Loucy (cell line): ENCODE measurements at regions not wholly inside any gene's neighbourhood (a gene's known extent, or its start where the extent isn't known, plus 50 kb on each side); places are given as distances from the start of the nearest gene placed in this dataset.

Source experiments
- H2AFZ ChIP-seq: fragments of 200-600 bp; sonication (generic); 2 replicates; pipeline ENCODE4 v1.6.0; 2016; ENCODE audit warnings: antibody characterized with exemption, mild to moderate bottlenecking, low read length, moderate library complexity
- H3F3A ChIP-seq: fragments of 200-600 bp; 2 replicates; pipeline ENCODE4 v1.6.0; 2016; ENCODE audit warnings: antibody characterized with exemption, low read depth, mild to moderate bottlenecking
- H3K27me3 ChIP-seq: fragments of 200-600 bp; sonication (generic); 2 replicates; pipeline ENCODE4 v1.6.1; 2014; ENCODE audit warnings: low read length, mild to moderate bottlenecking; ENCODE audit not compliant: insufficient read depth, poor library complexity, severe bottlenecking
- H3K36me3 ChIP-seq: fragments of 200-600 bp; sonication (generic); 2 replicates; pipeline ENCODE4 v1.6.1; 2016; ENCODE audit warnings: low read length; ENCODE audit not compliant: insufficient read depth
- H3K4me1 ChIP-seq: fragments of 200-600 bp; sonication (generic); 2 replicates; pipeline ENCODE4 v1.5.1; 2014; ENCODE audit warnings: low read length, mild to moderate bottlenecking; ENCODE audit not compliant: insufficient read depth, poor library complexity, severe bottlenecking
- H3K4me2 ChIP-seq: fragments of 200-600 bp; sonication (generic); 2 replicates; pipeline ENCODE4 v1.6.0; 2014; ENCODE audit warnings: antibody characterized with exemption, low read length, low read depth, mild to moderate bottlenecking; ENCODE audit not compliant: poor library complexity, severe bottlenecking
- H3K4me3 ChIP-seq: fragments of 200-600 bp; sonication (generic); 2 replicates; pipeline ENCODE4 v1.5.1; 2014; ENCODE audit warnings: low read length, mild to moderate bottlenecking, mixed read lengths; ENCODE audit not compliant: poor library complexity, severe bottlenecking
- H3K79me2 ChIP-seq: fragments of 200-600 bp; sonication (generic); 2 replicates; pipeline ENCODE4 v1.6.1; 2014; ENCODE audit warnings: low read length; ENCODE audit not compliant: insufficient read depth
- H3K9ac ChIP-seq: fragments of 200-600 bp; sonication (generic); 2 replicates; pipeline ENCODE4 v1.6.0; 2014; ENCODE audit warnings: mild to moderate bottlenecking, low read depth, low read length, moderate library complexity; ENCODE audit not compliant: poor library complexity, severe bottlenecking
- H3K9me2 ChIP-seq: fragments of 200-600 bp; sonication (generic); replicated peaks from 2 replicates; pipeline ENCODE4 v1.6.1; 2016; ENCODE audit warnings: low read depth, low read length, mixed read lengths
- H3K9me3 ChIP-seq: fragments of 200-600 bp; sonication (generic); 2 replicates; pipeline ENCODE4 v1.6.1; 2014; ENCODE audit warnings: mild to moderate bottlenecking, antibody characterized with exemption, low read length, low read depth; ENCODE audit not compliant: insufficient read depth
- H4K20me1 ChIP-seq: fragments of 200-600 bp; sonication (generic); 2 replicates; pipeline ENCODE4 v1.6.0; 2014; ENCODE audit warnings: antibody characterized with exemption, low read length, mild to moderate bottlenecking; ENCODE audit not compliant: insufficient read depth, poor library complexity, severe bottlenecking
- EZH2phosphoT487 ChIP-seq: fragments of 200-600 bp; IDR thresholded peaks from 2 replicates; pipeline ENCODE4 v1.6.1; 2018; ENCODE audit warnings: antibody characterized with exemption, mild to moderate bottlenecking, moderate library complexity, borderline replicate concordance
- TF ChIP-seq, protein P1 (sequence below): fragments of 200-600 bp; sonication (generic); conservative IDR thresholded peaks from 2 replicates; pipeline ENCODE4 v1.5.1; 2014; ENCODE audit warnings: mild to moderate bottlenecking, antibody characterized with exemption, low read length

DNA sequence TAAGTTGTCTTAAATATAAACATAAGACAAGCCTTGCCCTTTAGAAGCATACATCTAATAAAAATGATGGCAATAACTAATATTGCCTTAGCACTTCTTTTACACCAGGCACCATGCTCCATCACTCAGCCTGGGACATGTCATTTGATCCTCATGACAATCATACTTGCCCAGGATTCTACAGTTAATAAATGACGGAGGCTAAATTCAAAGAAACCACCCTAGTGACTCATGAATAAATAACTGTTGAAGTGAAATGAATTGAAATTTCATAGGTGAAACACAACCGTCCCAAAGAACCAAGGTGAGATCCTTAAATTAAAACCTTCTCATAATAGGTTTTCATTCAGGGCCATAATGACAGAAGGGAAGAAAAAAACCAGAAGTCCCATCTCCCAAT, 89.5 kb downstream of the GRIN2B start:
- Histone ChIP-seq H3K79me2 (no peaks in the 10 kb centered on the region), H3K27me3 (no peaks in the 10 kb centered on the region), H3F3A (no peaks in the 10 kb centered on the region), H3K4me3 (no peak overlapping the region), H3K4me1 (no peaks in the 10 kb centered on the region), H3K9me3 (no peaks in the 10 kb centered on the region), H3K9ac (no peak overlapping the region), H3K36me3 (no peaks in the 10 kb centered on the region), H2AFZ (no peak overlapping the region), H4K20me1 (no peaks in the 10 kb centered on the region), H3K4me2 (no peak overlapping the region), H3K9me2 (0 out of 2 replicates have a peak, but pooled peaks cover under 1% of the 10 kb centered on the region)
- TF ChIP-seq, protein P1, sequence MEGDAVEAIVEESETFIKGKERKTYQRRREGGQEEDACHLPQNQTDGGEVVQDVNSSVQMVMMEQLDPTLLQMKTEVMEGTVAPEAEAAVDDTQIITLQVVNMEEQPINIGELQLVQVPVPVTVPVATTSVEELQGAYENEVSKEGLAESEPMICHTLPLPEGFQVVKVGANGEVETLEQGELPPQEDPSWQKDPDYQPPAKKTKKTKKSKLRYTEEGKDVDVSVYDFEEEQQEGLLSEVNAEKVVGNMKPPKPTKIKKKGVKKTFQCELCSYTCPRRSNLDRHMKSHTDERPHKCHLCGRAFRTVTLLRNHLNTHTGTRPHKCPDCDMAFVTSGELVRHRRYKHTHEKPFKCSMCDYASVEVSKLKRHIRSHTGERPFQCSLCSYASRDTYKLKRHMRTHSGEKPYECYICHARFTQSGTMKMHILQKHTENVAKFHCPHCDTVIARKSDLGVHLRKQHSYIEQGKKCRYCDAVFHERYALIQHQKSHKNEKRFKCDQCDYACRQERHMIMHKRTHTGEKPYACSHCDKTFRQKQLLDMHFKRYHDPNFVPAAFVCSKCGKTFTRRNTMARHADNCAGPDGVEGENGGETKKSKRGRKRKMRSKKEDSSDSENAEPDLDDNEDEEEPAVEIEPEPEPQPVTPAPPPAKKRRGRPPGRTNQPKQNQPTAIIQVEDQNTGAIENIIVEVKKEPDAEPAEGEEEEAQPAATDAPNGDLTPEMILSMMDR = no peak
- TF ChIP-seq EZH2phosphoT487 = no peak

DNA sequence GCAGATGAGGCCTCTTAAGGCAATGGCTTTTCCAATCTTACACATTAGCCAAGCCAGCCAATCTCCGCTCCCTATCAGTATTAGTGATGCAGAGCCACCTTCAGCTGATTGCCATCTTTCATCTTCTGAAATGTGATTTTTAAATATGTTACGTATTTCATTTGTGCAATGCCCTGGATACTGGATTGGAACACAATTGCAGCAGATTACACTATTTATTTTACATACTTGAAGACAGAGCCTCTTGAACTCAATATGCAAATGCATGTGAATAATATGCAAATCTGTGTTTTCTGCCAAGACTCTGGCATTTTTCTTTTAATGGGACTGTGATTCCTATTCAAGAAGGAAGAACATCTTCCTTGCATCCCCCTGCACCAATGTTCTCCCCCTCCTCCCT, 90.5 kb downstream of the GRIN2B start:
- H3K9ac ChIP-seq = no peak overlapping the region
- H3K36me3 ChIP-seq = no peaks in the 10 kb centered on the region
- H3K9me2 ChIP-seq = no peaks in the 10 kb centered on the region
- no peak overlapping the region for H2AFZ ChIP-seq
- H3F3A ChIP-seq = no peaks in the 10 kb centered on the region
- H3K79me2 ChIP-seq = no peaks in the 10 kb centered on the region
- no peaks in the 10 kb centered on the region for H4K20me1 ChIP-seq
- H3K9me3 ChIP-seq = no peaks in the 10 kb centered on the region
- H3K27me3 ChIP-seq = no peaks in the 10 kb centered on the region
- TF ChIP-seq, protein P1 = no peak
- no peak for TF ChIP-seq EZH2phosphoT487
- H3K4me2 ChIP-seq = no peak overlapping the region
- H3K4me3 ChIP-seq = no peak overlapping the region
- no peaks in the 10 kb centered on the region for H3K4me1 ChIP-seq

DNA sequence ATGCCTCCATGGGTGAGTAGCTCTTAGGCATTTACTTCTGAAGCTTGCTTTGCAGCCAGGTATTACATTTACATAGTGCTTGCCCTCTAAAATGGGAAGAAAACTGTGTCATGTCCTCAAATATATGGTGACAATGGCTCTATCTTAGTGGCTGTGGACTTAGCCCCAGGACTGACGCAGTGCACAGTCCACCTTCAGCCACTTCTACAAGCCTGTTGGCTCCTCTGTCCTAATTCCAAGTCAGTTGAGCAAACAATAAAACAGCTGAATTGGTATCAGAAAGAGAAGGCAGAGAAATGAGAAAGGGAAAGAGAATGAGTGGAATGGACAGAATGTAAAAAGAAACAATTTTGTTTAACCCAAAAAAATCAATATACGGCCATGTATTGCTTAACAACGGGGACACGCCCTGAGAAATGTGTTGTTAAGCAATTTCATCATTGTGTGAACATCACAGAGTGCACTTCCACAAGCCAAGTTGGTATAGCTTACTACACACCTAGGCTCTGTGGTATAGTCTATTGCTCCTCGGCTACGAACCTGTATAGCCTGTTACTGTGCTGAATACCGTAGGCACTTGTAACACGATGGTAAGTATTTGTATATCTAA, 93.5 kb downstream of the GRIN2B start:
- no peaks in the 10 kb centered on the region for H3K4me1 ChIP-seq
- no peaks in the 10 kb centered on the region for H3K79me2 ChIP-seq
- H3K36me3 ChIP-seq = no peaks in the 10 kb centered on the region
- H3K9me3 ChIP-seq = no peaks in the 10 kb centered on the region
- H3K9me2 ChIP-seq = no peaks in the 10 kb centered on the region
- no peaks in the 10 kb centered on the region for H3K27me3 ChIP-seq
- no peak for TF ChIP-seq EZH2phosphoT487
- TF ChIP-seq, protein P1 = no peak
- no peak overlapping the region for H3K4me3 ChIP-seq
- no peaks in the 10 kb centered on the region for H3F3A ChIP-seq
- no peak overlapping the region for H2AFZ ChIP-seq
- H4K20me1 ChIP-seq = no peaks in the 10 kb centered on the region
- H3K9ac ChIP-seq = no peak overlapping the region
- H3K4me2 ChIP-seq = no peak overlapping the region
